ENCODE measurements at regions not wholly inside any gene's neighbourhood (a gene's known extent, or its start where the extent isn't known, plus 50 kb on each side); places are given as distances from the start of the nearest gene placed in this dataset.

GRCh38 chr3:139187648-139188047 is 143.0 kb upstream of the PRR23C start:
- TF ChIP-seq CTCF (conservative IDR thresholded peaks at IDR 0.05; ENCODE audit: low read depth, low read length) (no peak), EZH2 (IDR thresholded peaks at IDR 0.05; ENCODE audit: low read length, unreplicated experiment) (no peak)
